WTC11 (cell line): ENCODE measurements at regions not wholly inside any gene's neighbourhood (a gene's known extent, or its start where the extent isn't known, plus 50 kb on each side); places are given as distances from the start of the nearest gene placed in this dataset.

Experiments used
- ATAC-seq: fragments of 200-7000 bp; cut with Tn5 transposase; 2 replicates; pipeline ENCODE4 v1.10.0; 2021; ENCODE audit warnings: mild to moderate bottlenecking, moderate library complexity
- CTCF ChIA-PET: fragments of 300-600 bp; sonication (Branson Sonifier 250); formaldehyde crosslinking; loops from one replicate; lab custom pipeline; 2021; ENCODE audit warnings: antibody characterized with exemption; lab: Charles Lee
- POLR2A ChIA-PET: fragments of 350-600 bp; sonication (Branson Sonifier 250); formaldehyde crosslinking; loops from one replicate; lab custom pipeline; 2021; ENCODE audit warnings: antibody characterized with exemption; lab: Charles Lee
- DNase-seq: peaks from one replicate; pipeline ENCODE4 v3.0.0; 2021; ENCODE audit warnings: low spot score
- H3K27ac Mint-ChIP-seq: 2 replicates; pipeline ENCODE4 v1.8.0; 2021; ENCODE audit warnings: mixed read lengths
- H3K27me3 Mint-ChIP-seq: 2 replicates; pipeline ENCODE4 v1.8.0; 2021; ENCODE audit warnings: low read depth, mild to moderate bottlenecking, moderate library complexity, mixed read lengths
- H3K36me3 Mint-ChIP-seq: 2 replicates; pipeline ENCODE4 v1.8.0; 2021; ENCODE audit warnings: mixed read lengths
- H3K4me1 Mint-ChIP-seq: 2 replicates; pipeline ENCODE4 v1.8.0; 2022; ENCODE audit warnings: mixed read lengths
- H3K4me3 Mint-ChIP-seq: 2 replicates; pipeline ENCODE4 v1.8.0; 2021; ENCODE audit warnings: mild to moderate bottlenecking, moderate library complexity, mixed read lengths
- H3K9me3 Mint-ChIP-seq: 2 replicates; pipeline ENCODE4 v1.8.0; 2021; ENCODE audit warnings: mixed read lengths
- ARID4B ChIP-seq: sonication (generic); formaldehyde crosslinking; IDR thresholded peaks from 2 replicates; pipeline ENCODE4 v1.8.0; 2023; ENCODE audit warnings: missing genetic modification reagents, mild to moderate bottlenecking, borderline replicate concordance
- CDX4 ChIP-seq: fragments of 250-450 bp; sonication (Bioruptor Pico); IDR thresholded peaks from 2 replicates; pipeline ENCODE4 v1.9.0; 2021; ENCODE audit warnings: moderate library complexity, mild to moderate bottlenecking, inconsistent platforms, borderline replicate concordance
- CREM ChIP-seq: sonication (generic); formaldehyde crosslinking; IDR thresholded peaks from 2 replicates; pipeline ENCODE4 v1.8.1; 2022; ENCODE audit warnings: mild to moderate bottlenecking, missing genetic modification reagents, moderate library complexity
- FOXK1 ChIP-seq: sonication (generic); formaldehyde crosslinking; IDR thresholded peaks from 2 replicates; pipeline ENCODE4 v1.8.0; 2022; ENCODE audit warnings: mild to moderate bottlenecking, moderate library complexity, missing genetic modification reagents
- GRHL2 ChIP-seq: fragments of 250-450 bp; sonication (Bioruptor Pico); IDR thresholded peaks from 2 replicates; pipeline ENCODE4 v1.8.0; 2022; ENCODE audit warnings: mild to moderate bottlenecking, moderate library complexity; ENCODE audit not compliant: insufficient replicate concordance, severe bottlenecking
- HMGA2 ChIP-seq: fragments of 250-450 bp; sonication (Bioruptor Pico); IDR thresholded peaks from 2 replicates; pipeline ENCODE4 v1.4.0; 2021; ENCODE audit warnings: mild to moderate bottlenecking, moderate library complexity
- IRF2 ChIP-seq: sonication (generic); formaldehyde crosslinking; IDR thresholded peaks from 2 replicates; pipeline ENCODE4 v1.8.0; 2022; ENCODE audit warnings: low read depth, missing genetic modification reagents, borderline replicate concordance
- KAT7 ChIP-seq: sonication (generic); formaldehyde crosslinking; IDR thresholded peaks from 2 replicates; pipeline ENCODE4 v1.8.1; 2023; ENCODE audit warnings: missing genetic modification reagents, mild to moderate bottlenecking, borderline replicate concordance
- MAX ChIP-seq: sonication (generic); formaldehyde crosslinking; IDR thresholded peaks from 2 replicates; pipeline ENCODE4 v1.8.0; 2022; ENCODE audit warnings: mild to moderate bottlenecking, missing genetic modification reagents
- MXD4 ChIP-seq: fragments of 250-450 bp; sonication (Bioruptor Pico); IDR thresholded peaks from 2 replicates; pipeline ENCODE4 v1.8.0; 2021; ENCODE audit warnings: mild to moderate bottlenecking, moderate library complexity, borderline replicate concordance
- MYBL2 ChIP-seq: sonication (generic); formaldehyde crosslinking; IDR thresholded peaks from 2 replicates; pipeline ENCODE4 v1.8.1; 2023; ENCODE audit warnings: mild to moderate bottlenecking, moderate library complexity, missing genetic modification reagents
- NR2C2 ChIP-seq: sonication (generic); formaldehyde crosslinking; IDR thresholded peaks from 2 replicates; pipeline ENCODE4 v1.8.0; 2022; ENCODE audit warnings: mild to moderate bottlenecking, missing genetic modification reagents
- PREB ChIP-seq: sonication (generic); formaldehyde crosslinking; IDR thresholded peaks from 2 replicates; pipeline ENCODE4 v1.8.1; 2022; ENCODE audit warnings: mild to moderate bottlenecking, missing genetic modification reagents, moderate library complexity, borderline replicate concordance
- SMAD3 ChIP-seq: sonication (generic); formaldehyde crosslinking; IDR thresholded peaks from 2 replicates; pipeline ENCODE4 v1.8.0; 2022; ENCODE audit warnings: missing genetic modification reagents, mild to moderate bottlenecking, borderline replicate concordance
- SMAD4 ChIP-seq: sonication (generic); formaldehyde crosslinking; IDR thresholded peaks from 2 replicates; pipeline ENCODE4 v1.8.0; 2022; ENCODE audit warnings: mild to moderate bottlenecking, missing genetic modification reagents
- SP1 ChIP-seq: sonication (generic); formaldehyde crosslinking; conservative IDR thresholded peaks from 2 replicates; pipeline ENCODE4 v1.8.1; 2022; ENCODE audit warnings: missing genetic modification reagents
- ZBTB21 ChIP-seq: sonication (generic); formaldehyde crosslinking; IDR thresholded peaks from 2 replicates; pipeline ENCODE4 v1.8.1; 2023; ENCODE audit warnings: mild to moderate bottlenecking, missing genetic modification reagents, borderline replicate concordance
- ZNF263 ChIP-seq: sonication (generic); formaldehyde crosslinking; IDR thresholded peaks from 2 replicates; pipeline ENCODE4 v1.8.1; 2022; ENCODE audit warnings: low read depth, mild to moderate bottlenecking, moderate library complexity, missing genetic modification reagents
- ZNF425 ChIP-seq: fragments of 250-450 bp; sonication (Bioruptor Pico); conservative IDR thresholded peaks from 2 replicates; pipeline ENCODE4 v1.9.0; 2021; ENCODE audit warnings: mild to moderate bottlenecking
- ZNF671 ChIP-seq: fragments of 250-450 bp; sonication (Bioruptor Pico); IDR thresholded peaks from 2 replicates; pipeline ENCODE4 v1.8.0; 2021; ENCODE audit warnings: mild to moderate bottlenecking

GRCh38 chr11:32318071-32319055, 117.0 kb downstream of the WT1 start:
- ChIA-PET POLR2A (no interaction called here), CTCF (interaction anchor here (0.6 kb wide), 1 partner anchor 20 kb away, joined by 3 read pairs; no protein-coding TSS in a partner anchor)
- no peak overlapping the region for H3K27ac Mint-ChIP-seq
- no peaks in the 10 kb centered on the region for H3K36me3 Mint-ChIP-seq
- peaks cover 6% of the 10 kb centered on the region for H3K27me3 Mint-ChIP-seq
- ATAC-seq, result no peak
- no peak for TF ChIP-seq SMAD4
- TF ChIP-seq SMAD3 (CRISPR knock-in tag), result no peak
- TF ChIP-seq ZNF671 (CRISPR knock-in tag), result no peak
- H3K4me3 Mint-ChIP-seq, result no peak overlapping the region
- H3K9me3 Mint-ChIP-seq, result no peaks in the 10 kb centered on the region
- H3K4me1 Mint-ChIP-seq, result peaks cover 14% of the 10 kb centered on the region
- no peak for DNase-seq

GRCh38 chr11:32323814-32324130, 111.6 kb downstream of the WT1 start:
- ChIA-PET POLR2A (no interaction called here), CTCF (interaction anchor here (0.6 to 4.0 kb wide), 23 partner anchors 8 to 1387 kb away, joined by 3 to 65 read pairs (median 4); partner anchors contain the start of gene WT1)
- Mint-ChIP-seq H3K4me1 (no peaks in the 10 kb centered on the region), H3K27ac (no peak overlapping the region), H3K4me3 (no peak overlapping the region), H3K9me3 (peaks cover 10% of the 10 kb centered on the region; the same call in 1 of the 2 replicates), H3K36me3 (no peaks in the 10 kb centered on the region), H3K27me3 (peaks cover 7% of the 10 kb centered on the region)
- no peak for DNase-seq
- ATAC-seq, result no peak
- TF ChIP-seq MYBL2 (CRISPR knock-in tag) (no peak), IRF2 (no peak), NR2C2 (CRISPR knock-in tag) (no peak), ARID4B (CRISPR knock-in tag) (no peak), SP1 (CRISPR knock-in tag) (no peak), ZNF425 (CRISPR knock-in tag) (no peak), MXD4 (CRISPR knock-in tag) (no peak), PREB (no peak), GRHL2 (CRISPR knock-in tag) (no peak), ZBTB21 (CRISPR knock-in tag) (no peak)
- TF ChIP-seq, all 79 proteins: peak for 0

- peaks cover 10% of the 10 kb centered on the region; the same call in 1 of the 2 replicates for H3K9me3 Mint-ChIP-seq
- no peaks in the 10 kb centered on the region for H3K36me3 Mint-ChIP-seq
- CTCF ChIA-PET, result interaction anchor here (0.7 to 4.0 kb wide), 5 partner anchors 9 to 82 kb away, joined by 3 to 65 read pairs (median 4); no protein-coding TSS in a partner anchor
- H3K4me1 Mint-ChIP-seq, result no peaks in the 10 kb centered on the region
- peaks cover 3% of the 10 kb centered on the region; the same call in 1 of the 2 replicates for H3K27me3 Mint-ChIP-seq
- no peak overlapping the region for H3K4me3 Mint-ChIP-seq
- no peak for TF ChIP-seq KAT7 (CRISPR knock-in tag)
- TF ChIP-seq CREM, result no peak
- TF ChIP-seq CDX4, result no peak
- TF ChIP-seq FOXK1 (CRISPR knock-in tag), result no peak
- no peak for TF ChIP-seq ZBTB21 (CRISPR knock-in tag)
- no peak for TF ChIP-seq IRF2
- no peak for TF ChIP-seq MAX
- no peak for TF ChIP-seq ZNF263 (CRISPR knock-in tag)
- TF ChIP-seq HMGA2 (CRISPR knock-in tag), result no peak
- DNase-seq (no peak), ATAC-seq (no peak)
- POLR2A ChIA-PET, result interaction anchor here (0.7 kb wide), 1 partner anchor 102 kb away, joined by 4 read pairs; no protein-coding TSS in a partner anchor
- H3K27ac Mint-ChIP-seq, result no peak overlapping the region
Observed at GRCh38 chr11:32325187-32325586, 110.2 kb downstream of the WT1 start.
